WTC11 (cell line): ENCODE measurements at regions not wholly inside any gene's neighbourhood (a gene's known extent, or its start where the extent isn't known, plus 50 kb on each side); places are given as distances from the start of the nearest gene placed in this dataset.

ENCODE experiments used
- ATAC-seq: fragments of 200-7000 bp; cut with Tn5 transposase; 2 replicates; pipeline ENCODE4 v1.10.0; 2021; ENCODE audit warnings: mild to moderate bottlenecking, moderate library complexity
- CTCF ChIA-PET: fragments of 300-600 bp; sonication (Branson Sonifier 250); formaldehyde crosslinking; loops from one replicate; lab custom pipeline; 2021; ENCODE audit warnings: antibody characterized with exemption; lab: Charles Lee
- POLR2A ChIA-PET: fragments of 350-600 bp; sonication (Branson Sonifier 250); formaldehyde crosslinking; loops from one replicate; lab custom pipeline; 2021; ENCODE audit warnings: antibody characterized with exemption; lab: Charles Lee
- DNase-seq: peaks from one replicate; pipeline ENCODE4 v3.0.0; 2021; ENCODE audit warnings: low spot score
- H3K27ac Mint-ChIP-seq: 2 replicates; pipeline ENCODE4 v1.8.0; 2021; ENCODE audit warnings: mixed read lengths
- H3K27me3 Mint-ChIP-seq: 2 replicates; pipeline ENCODE4 v1.8.0; 2021; ENCODE audit warnings: low read depth, mild to moderate bottlenecking, moderate library complexity, mixed read lengths
- H3K36me3 Mint-ChIP-seq: 2 replicates; pipeline ENCODE4 v1.8.0; 2021; ENCODE audit warnings: mixed read lengths
- H3K4me1 Mint-ChIP-seq: 2 replicates; pipeline ENCODE4 v1.8.0; 2022; ENCODE audit warnings: mixed read lengths
- H3K4me3 Mint-ChIP-seq: 2 replicates; pipeline ENCODE4 v1.8.0; 2021; ENCODE audit warnings: mild to moderate bottlenecking, moderate library complexity, mixed read lengths
- H3K9me3 Mint-ChIP-seq: 2 replicates; pipeline ENCODE4 v1.8.0; 2021; ENCODE audit warnings: mixed read lengths
- ATF1 ChIP-seq: sonication (generic); formaldehyde crosslinking; IDR thresholded peaks from 2 replicates; pipeline ENCODE4 v1.8.1; 2023; ENCODE audit warnings: mild to moderate bottlenecking, moderate library complexity, missing genetic modification reagents
- ESRRA ChIP-seq: sonication (generic); formaldehyde crosslinking; IDR thresholded peaks from 2 replicates; pipeline ENCODE4 v1.8.1; 2022; ENCODE audit warnings: mild to moderate bottlenecking, missing genetic modification reagents, borderline replicate concordance
- FOXK1 ChIP-seq: sonication (generic); formaldehyde crosslinking; IDR thresholded peaks from 2 replicates; pipeline ENCODE4 v1.8.0; 2022; ENCODE audit warnings: mild to moderate bottlenecking, moderate library complexity, missing genetic modification reagents
- NFYB ChIP-seq: sonication (generic); formaldehyde crosslinking; conservative IDR thresholded peaks from 2 replicates; pipeline ENCODE4 v1.8.0; 2022; ENCODE audit warnings: low read depth, missing genetic modification reagents
- ZBTB21 ChIP-seq: sonication (generic); formaldehyde crosslinking; IDR thresholded peaks from 2 replicates; pipeline ENCODE4 v1.8.1; 2023; ENCODE audit warnings: mild to moderate bottlenecking, missing genetic modification reagents, borderline replicate concordance
- ZNF416 ChIP-seq: fragments of 250-450 bp; sonication (Bioruptor Pico); IDR thresholded peaks from 2 replicates; pipeline ENCODE4 v1.9.0; 2021; ENCODE audit warnings: mild to moderate bottlenecking, inconsistent platforms
- TF ChIP-seq, protein P1 (sequence below): sonication (generic); formaldehyde crosslinking; IDR thresholded peaks from 2 replicates; pipeline ENCODE4 v1.8.0; 2023; ENCODE audit warnings: missing genetic modification reagents, mild to moderate bottlenecking, borderline replicate concordance
- TF ChIP-seq, protein P2 (sequence below): sonication (generic); formaldehyde crosslinking; IDR thresholded peaks from 2 replicates; pipeline ENCODE4 v1.8.0; 2023; ENCODE audit warnings: missing genetic modification reagents
- TF ChIP-seq, protein P3 (sequence below): sonication (generic); formaldehyde crosslinking; IDR thresholded peaks from 2 replicates; pipeline ENCODE4 v1.8.1; 2023; ENCODE audit warnings: mild to moderate bottlenecking, missing genetic modification reagents, borderline replicate concordance
- TF ChIP-seq, protein P4 (sequence below): fragments of 250-450 bp; sonication (Bioruptor Pico); IDR thresholded peaks from 2 replicates; pipeline ENCODE4 v1.9.0; 2021; ENCODE audit warnings: mild to moderate bottlenecking
- TF ChIP-seq, protein P5 (sequence below): sonication (generic); formaldehyde crosslinking; conservative IDR thresholded peaks from 2 replicates; pipeline ENCODE4 v1.8.1; 2023; ENCODE audit warnings: mild to moderate bottlenecking, low read depth, missing genetic modification reagents, moderate library complexity

DNA sequence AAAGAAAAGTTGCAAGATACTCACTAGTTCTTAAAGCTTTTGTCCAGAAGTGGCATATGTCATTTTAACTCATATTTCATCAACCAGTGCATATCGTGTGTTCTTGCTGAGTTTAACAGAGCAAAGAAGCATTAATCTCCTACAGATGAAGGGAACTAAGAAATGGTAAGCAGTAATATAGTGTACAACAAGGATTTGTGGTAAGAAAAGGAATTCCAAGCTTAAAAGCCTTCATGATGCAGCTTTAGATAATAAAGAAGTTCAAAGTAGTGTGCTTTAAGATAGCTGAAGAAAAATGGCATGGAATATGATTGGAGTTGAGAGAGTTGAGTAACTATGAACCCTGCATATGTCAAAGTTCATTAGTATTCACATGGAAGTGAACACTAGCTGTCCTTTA is 649.8 kb upstream of the FSHR start (continued):
- TF ChIP-seq, protein P1, sequence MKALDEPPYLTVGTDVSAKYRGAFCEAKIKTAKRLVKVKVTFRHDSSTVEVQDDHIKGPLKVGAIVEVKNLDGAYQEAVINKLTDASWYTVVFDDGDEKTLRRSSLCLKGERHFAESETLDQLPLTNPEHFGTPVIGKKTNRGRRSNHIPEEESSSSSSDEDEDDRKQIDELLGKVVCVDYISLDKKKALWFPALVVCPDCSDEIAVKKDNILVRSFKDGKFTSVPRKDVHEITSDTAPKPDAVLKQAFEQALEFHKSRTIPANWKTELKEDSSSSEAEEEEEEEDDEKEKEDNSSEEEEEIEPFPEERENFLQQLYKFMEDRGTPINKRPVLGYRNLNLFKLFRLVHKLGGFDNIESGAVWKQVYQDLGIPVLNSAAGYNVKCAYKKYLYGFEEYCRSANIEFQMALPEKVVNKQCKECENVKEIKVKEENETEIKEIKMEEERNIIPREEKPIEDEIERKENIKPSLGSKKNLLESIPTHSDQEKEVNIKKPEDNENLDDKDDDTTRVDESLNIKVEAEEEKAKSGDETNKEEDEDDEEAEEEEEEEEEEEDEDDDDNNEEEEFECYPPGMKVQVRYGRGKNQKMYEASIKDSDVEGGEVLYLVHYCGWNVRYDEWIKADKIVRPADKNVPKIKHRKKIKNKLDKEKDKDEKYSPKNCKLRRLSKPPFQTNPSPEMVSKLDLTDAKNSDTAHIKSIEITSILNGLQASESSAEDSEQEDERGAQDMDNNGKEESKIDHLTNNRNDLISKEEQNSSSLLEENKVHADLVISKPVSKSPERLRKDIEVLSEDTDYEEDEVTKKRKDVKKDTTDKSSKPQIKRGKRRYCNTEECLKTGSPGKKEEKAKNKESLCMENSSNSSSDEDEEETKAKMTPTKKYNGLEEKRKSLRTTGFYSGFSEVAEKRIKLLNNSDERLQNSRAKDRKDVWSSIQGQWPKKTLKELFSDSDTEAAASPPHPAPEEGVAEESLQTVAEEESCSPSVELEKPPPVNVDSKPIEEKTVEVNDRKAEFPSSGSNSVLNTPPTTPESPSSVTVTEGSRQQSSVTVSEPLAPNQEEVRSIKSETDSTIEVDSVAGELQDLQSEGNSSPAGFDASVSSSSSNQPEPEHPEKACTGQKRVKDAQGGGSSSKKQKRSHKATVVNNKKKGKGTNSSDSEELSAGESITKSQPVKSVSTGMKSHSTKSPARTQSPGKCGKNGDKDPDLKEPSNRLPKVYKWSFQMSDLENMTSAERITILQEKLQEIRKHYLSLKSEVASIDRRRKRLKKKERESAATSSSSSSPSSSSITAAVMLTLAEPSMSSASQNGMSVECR (CRISPR knock-in tag), result no peak
- TF ChIP-seq ATF1, result no peak
- no peak for TF ChIP-seq ZNF416 (CRISPR knock-in tag)
- TF ChIP-seq, protein P2, sequence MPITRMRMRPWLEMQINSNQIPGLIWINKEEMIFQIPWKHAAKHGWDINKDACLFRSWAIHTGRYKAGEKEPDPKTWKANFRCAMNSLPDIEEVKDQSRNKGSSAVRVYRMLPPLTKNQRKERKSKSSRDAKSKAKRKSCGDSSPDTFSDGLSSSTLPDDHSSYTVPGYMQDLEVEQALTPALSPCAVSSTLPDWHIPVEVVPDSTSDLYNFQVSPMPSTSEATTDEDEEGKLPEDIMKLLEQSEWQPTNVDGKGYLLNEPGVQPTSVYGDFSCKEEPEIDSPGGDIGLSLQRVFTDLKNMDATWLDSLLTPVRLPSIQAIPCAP (CRISPR knock-in tag), result no peak
- no peak for TF ChIP-seq ESRRA (CRISPR knock-in tag)
- TF ChIP-seq FOXK1, result no peak

DNA sequence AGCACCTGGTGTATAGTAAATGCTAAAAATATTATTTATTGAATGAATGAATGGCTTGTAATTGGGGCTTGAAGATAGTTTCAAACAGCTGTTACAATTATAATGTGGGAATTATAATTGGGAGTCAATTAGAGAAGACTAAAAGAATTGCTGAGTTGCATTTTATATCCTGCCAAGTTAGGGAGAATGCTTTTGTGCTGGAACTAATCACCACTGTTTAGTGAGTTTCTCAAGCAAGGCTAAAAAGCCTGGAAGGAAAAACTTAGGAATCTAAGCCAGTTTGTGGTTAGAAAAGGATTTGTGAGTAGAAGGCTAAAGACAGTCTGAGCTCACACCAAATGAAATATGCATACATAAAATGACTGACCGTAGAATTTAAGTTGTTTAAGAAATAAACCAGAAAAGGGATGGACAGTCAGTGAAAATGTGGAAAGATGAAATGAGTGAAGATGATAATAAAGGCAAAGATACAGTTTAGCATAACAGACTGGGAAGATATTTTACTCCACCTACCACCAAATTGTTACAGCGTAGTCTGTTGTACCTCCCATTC is 647.7 kb upstream of the FSHR start:
- no peak for ATAC-seq
- TF ChIP-seq, protein P3, sequence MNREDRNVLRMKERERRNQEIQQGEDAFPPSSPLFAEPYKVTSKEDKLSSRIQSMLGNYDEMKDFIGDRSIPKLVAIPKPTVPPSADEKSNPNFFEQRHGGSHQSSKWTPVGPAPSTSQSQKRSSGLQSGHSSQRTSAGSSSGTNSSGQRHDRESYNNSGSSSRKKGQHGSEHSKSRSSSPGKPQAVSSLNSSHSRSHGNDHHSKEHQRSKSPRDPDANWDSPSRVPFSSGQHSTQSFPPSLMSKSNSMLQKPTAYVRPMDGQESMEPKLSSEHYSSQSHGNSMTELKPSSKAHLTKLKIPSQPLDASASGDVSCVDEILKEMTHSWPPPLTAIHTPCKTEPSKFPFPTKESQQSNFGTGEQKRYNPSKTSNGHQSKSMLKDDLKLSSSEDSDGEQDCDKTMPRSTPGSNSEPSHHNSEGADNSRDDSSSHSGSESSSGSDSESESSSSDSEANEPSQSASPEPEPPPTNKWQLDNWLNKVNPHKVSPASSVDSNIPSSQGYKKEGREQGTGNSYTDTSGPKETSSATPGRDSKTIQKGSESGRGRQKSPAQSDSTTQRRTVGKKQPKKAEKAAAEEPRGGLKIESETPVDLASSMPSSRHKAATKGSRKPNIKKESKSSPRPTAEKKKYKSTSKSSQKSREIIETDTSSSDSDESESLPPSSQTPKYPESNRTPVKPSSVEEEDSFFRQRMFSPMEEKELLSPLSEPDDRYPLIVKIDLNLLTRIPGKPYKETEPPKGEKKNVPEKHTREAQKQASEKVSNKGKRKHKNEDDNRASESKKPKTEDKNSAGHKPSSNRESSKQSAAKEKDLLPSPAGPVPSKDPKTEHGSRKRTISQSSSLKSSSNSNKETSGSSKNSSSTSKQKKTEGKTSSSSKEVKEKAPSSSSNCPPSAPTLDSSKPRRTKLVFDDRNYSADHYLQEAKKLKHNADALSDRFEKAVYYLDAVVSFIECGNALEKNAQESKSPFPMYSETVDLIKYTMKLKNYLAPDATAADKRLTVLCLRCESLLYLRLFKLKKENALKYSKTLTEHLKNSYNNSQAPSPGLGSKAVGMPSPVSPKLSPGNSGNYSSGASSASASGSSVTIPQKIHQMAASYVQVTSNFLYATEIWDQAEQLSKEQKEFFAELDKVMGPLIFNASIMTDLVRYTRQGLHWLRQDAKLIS (CRISPR knock-in tag), result no peak
- TF ChIP-seq, protein P4, sequence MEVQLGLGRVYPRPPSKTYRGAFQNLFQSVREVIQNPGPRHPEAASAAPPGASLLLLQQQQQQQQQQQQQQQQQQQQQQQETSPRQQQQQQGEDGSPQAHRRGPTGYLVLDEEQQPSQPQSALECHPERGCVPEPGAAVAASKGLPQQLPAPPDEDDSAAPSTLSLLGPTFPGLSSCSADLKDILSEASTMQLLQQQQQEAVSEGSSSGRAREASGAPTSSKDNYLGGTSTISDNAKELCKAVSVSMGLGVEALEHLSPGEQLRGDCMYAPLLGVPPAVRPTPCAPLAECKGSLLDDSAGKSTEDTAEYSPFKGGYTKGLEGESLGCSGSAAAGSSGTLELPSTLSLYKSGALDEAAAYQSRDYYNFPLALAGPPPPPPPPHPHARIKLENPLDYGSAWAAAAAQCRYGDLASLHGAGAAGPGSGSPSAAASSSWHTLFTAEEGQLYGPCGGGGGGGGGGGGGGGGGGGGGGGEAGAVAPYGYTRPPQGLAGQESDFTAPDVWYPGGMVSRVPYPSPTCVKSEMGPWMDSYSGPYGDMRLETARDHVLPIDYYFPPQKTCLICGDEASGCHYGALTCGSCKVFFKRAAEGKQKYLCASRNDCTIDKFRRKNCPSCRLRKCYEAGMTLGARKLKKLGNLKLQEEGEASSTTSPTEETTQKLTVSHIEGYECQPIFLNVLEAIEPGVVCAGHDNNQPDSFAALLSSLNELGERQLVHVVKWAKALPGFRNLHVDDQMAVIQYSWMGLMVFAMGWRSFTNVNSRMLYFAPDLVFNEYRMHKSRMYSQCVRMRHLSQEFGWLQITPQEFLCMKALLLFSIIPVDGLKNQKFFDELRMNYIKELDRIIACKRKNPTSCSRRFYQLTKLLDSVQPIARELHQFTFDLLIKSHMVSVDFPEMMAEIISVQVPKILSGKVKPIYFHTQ, result no peak
- H3K27ac Mint-ChIP-seq, result no peak overlapping the region
- POLR2A ChIA-PET, result no interaction called here
- H3K27me3 Mint-ChIP-seq, result peaks cover 3% of the 10 kb centered on the region; the same call in 1 of the 2 replicates
- peaks cover 4% of the 10 kb centered on the region; the same call in 1 of the 2 replicates for H3K4me1 Mint-ChIP-seq
- no peak overlapping the region for H3K4me3 Mint-ChIP-seq
- CTCF ChIA-PET, result no interaction called here
- DNase-seq, result no peak
- H3K36me3 Mint-ChIP-seq, result peaks cover 21% of the 10 kb centered on the region
- peaks cover 46% of the 10 kb centered on the region for H3K9me3 Mint-ChIP-seq

DNA sequence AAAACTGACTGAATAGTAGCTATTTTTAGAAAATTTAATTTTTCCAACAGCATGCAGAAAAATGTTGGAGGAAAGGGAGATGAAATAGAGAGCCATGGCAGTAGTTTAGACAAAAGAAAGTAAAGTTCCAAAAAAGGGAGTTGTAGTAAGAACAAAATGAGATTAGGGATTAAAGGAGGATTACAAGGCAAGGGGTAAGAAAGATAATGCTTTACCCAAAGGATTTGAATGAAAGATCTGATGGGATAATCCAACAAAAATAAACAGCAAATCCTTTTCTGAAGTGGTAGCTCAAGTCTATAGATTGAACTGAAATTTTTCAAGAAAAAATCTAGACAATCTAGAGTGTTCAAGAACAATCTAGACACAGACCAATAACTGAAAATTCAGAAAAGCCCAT is 644.3 kb upstream of the FSHR start:
- DNase-seq (no peak), ATAC-seq (no peak)
- Mint-ChIP-seq H3K9me3 (peaks cover 38% of the 10 kb centered on the region), H3K4me3 (no peak overlapping the region), H3K27me3 (peaks cover 3% of the 10 kb centered on the region; the same call in 1 of the 2 replicates), H3K27ac (no peak overlapping the region), H3K4me1 (no peaks in the 10 kb centered on the region), H3K36me3 (peaks cover 21% of the 10 kb centered on the region)
- CTCF ChIA-PET, result no interaction called here
- POLR2A ChIA-PET, result no interaction called here
- TF ChIP-seq, protein P5, sequence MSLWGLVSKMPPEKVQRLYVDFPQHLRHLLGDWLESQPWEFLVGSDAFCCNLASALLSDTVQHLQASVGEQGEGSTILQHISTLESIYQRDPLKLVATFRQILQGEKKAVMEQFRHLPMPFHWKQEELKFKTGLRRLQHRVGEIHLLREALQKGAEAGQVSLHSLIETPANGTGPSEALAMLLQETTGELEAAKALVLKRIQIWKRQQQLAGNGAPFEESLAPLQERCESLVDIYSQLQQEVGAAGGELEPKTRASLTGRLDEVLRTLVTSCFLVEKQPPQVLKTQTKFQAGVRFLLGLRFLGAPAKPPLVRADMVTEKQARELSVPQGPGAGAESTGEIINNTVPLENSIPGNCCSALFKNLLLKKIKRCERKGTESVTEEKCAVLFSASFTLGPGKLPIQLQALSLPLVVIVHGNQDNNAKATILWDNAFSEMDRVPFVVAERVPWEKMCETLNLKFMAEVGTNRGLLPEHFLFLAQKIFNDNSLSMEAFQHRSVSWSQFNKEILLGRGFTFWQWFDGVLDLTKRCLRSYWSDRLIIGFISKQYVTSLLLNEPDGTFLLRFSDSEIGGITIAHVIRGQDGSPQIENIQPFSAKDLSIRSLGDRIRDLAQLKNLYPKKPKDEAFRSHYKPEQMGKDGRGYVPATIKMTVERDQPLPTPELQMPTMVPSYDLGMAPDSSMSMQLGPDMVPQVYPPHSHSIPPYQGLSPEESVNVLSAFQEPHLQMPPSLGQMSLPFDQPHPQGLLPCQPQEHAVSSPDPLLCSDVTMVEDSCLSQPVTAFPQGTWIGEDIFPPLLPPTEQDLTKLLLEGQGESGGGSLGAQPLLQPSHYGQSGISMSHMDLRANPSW, result no peak
- no peak for TF ChIP-seq ZBTB21 (CRISPR knock-in tag)
- TF ChIP-seq NFYB, result no peak
